B cell (primary cell): ENCODE measurements at regions not wholly inside any gene's neighbourhood (a gene's known extent, or its start where the extent isn't known, plus 50 kb on each side); places are given as distances from the start of the nearest gene placed in this dataset. TPM values are rescaled to one million over a fixed set of nuclear protein-coding genes. Genes with fewer than 3 reads are reported as not detected.

Experiments used
- ATAC-seq: fragments of 200-7000 bp; cut with Tn5 transposase; one replicate; pipeline ENCODE4 v1.10.0; 2021; ENCODE audit warnings: low read depth, mild to moderate bottlenecking, moderate number of reproducible peaks, moderate library complexity
- CTCF ChIA-PET: fragments of 350-600 bp; sonication (Branson Sonifier 250); formaldehyde crosslinking; loops from one replicate; lab custom pipeline; 2021; ENCODE audit warnings: antibody characterized with exemption, inconsistent platforms; lab: Charles Lee
- POLR2A ChIA-PET: fragments of 350-600 bp; sonication (Branson Sonifier 250); formaldehyde crosslinking; loops from one replicate; lab custom pipeline; 2021; ENCODE audit warnings: antibody characterized with exemption; lab: Charles Lee
- DNase-seq: peaks from one replicate; pipeline ENCODE4 v3.0.0; 2013
- H2AFZ ChIP-seq: 2 replicates; pipeline ENCODE4 v1.6.1; 2012; ENCODE audit warnings: mild to moderate bottlenecking, low read depth, low read length; ENCODE audit not compliant: insufficient read depth, poor library complexity, severe bottlenecking
- H3K27ac ChIP-seq, 2 donors: 1 replicate in 1 of 2; 2 replicates in 1 of 2; pipeline ENCODE4 v1.5.1; 2012 to 2013; ENCODE audit warnings: low read length in 2 of 2, mild to moderate bottlenecking in 2 of 2, moderate library complexity in 1 of 2
- H3K27me3 ChIP-seq, 4 experiments: fragments of 200-600 bp in 1 of 4; sonication (generic) in 1 of 4; replicated peaks in 1 of 4; 1 replicate in 2 of 4; 2 replicates in 2 of 4; pipeline versions ENCODE4 v1.6.1 to v1.7.0; 2013 to 2016; ENCODE audit warnings: low read length in 3 of 4, mild to moderate bottlenecking in 2 of 4, mixed read lengths in 1 of 4, moderate library complexity in 1 of 4; ENCODE audit not compliant: insufficient read depth in 4 of 4, control insufficient read depth in 3 of 4; ENCODE audit errors: control extremely low read depth in 1 of 4
- H3K36me3 ChIP-seq, 2 experiments: replicated peaks in 1 of 2; 1 replicate in 1 of 2; 2 replicates in 1 of 2; pipeline versions ENCODE4 v1.6.1 to v1.7.1; 2013; ENCODE audit warnings: low read length in 1 of 2; ENCODE audit not compliant: insufficient read depth in 2 of 2, control insufficient read depth in 1 of 2; ENCODE audit errors: control extremely low read depth in 1 of 2, extremely low read depth in 1 of 2
- H3K4me1 ChIP-seq, 2 donors: fragments of 200-600 bp in 1 of 2; sonication (generic) in 1 of 2; 1 replicate in 1 of 2; 2 replicates in 1 of 2; pipeline versions ENCODE4 v1.5.1 to v1.6.1; 2013 to 2017; ENCODE audit warnings: low read length in 2 of 2; ENCODE audit not compliant: control insufficient read depth in 2 of 2, insufficient read depth in 2 of 2
- H3K4me2 ChIP-seq: replicated peaks from 2 replicates; pipeline ENCODE3; 2012; ENCODE audit warnings: mild to moderate bottlenecking, low read depth, low read length; ENCODE audit not compliant: poor library complexity, severe bottlenecking
- H3K4me3 ChIP-seq, 5 experiments: fragments of 200-600 bp in 1 of 5; sonication (generic) in 1 of 5; 1 replicate in 3 of 5; 2 replicates in 2 of 5; pipeline versions ENCODE4 v1.5.1 to v1.7.0; 2011 to 2016; ENCODE audit warnings: low read length in 4 of 5, mild to moderate bottlenecking in 4 of 5, low read depth in 2 of 5, control low read depth in 1 of 5, moderate library complexity in 1 of 5; ENCODE audit not compliant: insufficient read depth in 1 of 5; ENCODE audit errors: control extremely low read depth in 1 of 5, extremely low read depth in 1 of 5
- H3K79me2 ChIP-seq: fragments of 200-600 bp; sonication (generic); one replicate; pipeline ENCODE4 v1.6.0; 2016; ENCODE audit warnings: low read length; ENCODE audit not compliant: control insufficient read depth, insufficient read depth
- H3K9ac ChIP-seq: fragments of 200-600 bp; sonication (generic); 2 replicates; pipeline ENCODE4 v1.6.1; 2017; ENCODE audit warnings: mild to moderate bottlenecking, low read length, moderate library complexity
- H3K9me3 ChIP-seq, 3 donors: one replicate each; pipeline versions ENCODE4 v1.6.1 to v1.7.1; 2013; ENCODE audit warnings: low read length in 2 of 3; ENCODE audit not compliant: control insufficient read depth in 2 of 3, insufficient read depth in 1 of 3; ENCODE audit errors: control extremely low read depth in 1 of 3
- H4K20me1 ChIP-seq: 2 replicates; pipeline ENCODE4 v1.6.0; 2012; ENCODE audit warnings: mild to moderate bottlenecking, low read length; ENCODE audit not compliant: insufficient read depth, control insufficient read depth, poor library complexity, severe bottlenecking
- H3K27ac Mint-ChIP-seq: one replicate; pipeline ENCODE4 v1.8.0; 2021; ENCODE audit warnings: mixed read lengths
- H3K27me3 Mint-ChIP-seq: one replicate; pipeline ENCODE4 v1.8.0; 2021; ENCODE audit warnings: mixed read lengths
- H3K4me1 Mint-ChIP-seq: one replicate; pipeline ENCODE4 v1.8.0; 2021; ENCODE audit warnings: mixed read lengths
- H3K4me3 Mint-ChIP-seq: one replicate; pipeline ENCODE4 v1.8.0; 2021; ENCODE audit warnings: mixed read lengths
- H3K9me3 Mint-ChIP-seq: one replicate; pipeline ENCODE4 v1.8.0; 2022; ENCODE audit warnings: mixed read lengths; ENCODE audit not compliant: insufficient read depth
- EZH2 ChIP-seq: IDR thresholded peaks from 2 replicates; pipeline ENCODE4 v1.6.1; 2012; ENCODE audit warnings: borderline replicate concordance, low read depth, mild to moderate bottlenecking, moderate library complexity, low read length; ENCODE audit not compliant: insufficient read depth, poor library complexity, severe bottlenecking
- WGBS: methylation state at CpG from one replicate; pipeline ENCODE4 v1.1.5; 2013; ENCODE audit warnings: missing lambda C conversion rate; ENCODE audit not compliant: insufficient coverage; 5-methylcytosine and 5-hydroxymethylcytosine counted together
- intact Hi-C: fragments of 100-400 bp; cut with micrococcal nuclease; formaldehyde crosslinking; loops from one replicate; pipeline ENCODE4 v1.10.0; 2022
- small RNA-seq: library from RNA; depleted of rRNA; stranded (forward); fragments of <200 nt; gene quantifications from one replicate; pipeline ENCODE3, GENCODE V24; 2012; ENCODE audit warnings: low replicate concordance, low read depth; ENCODE audit not compliant: insufficient read length
- TF ChIP-seq, protein P1 (sequence below): fragments of 200-600 bp; IDR thresholded peaks from one replicate; pipeline ENCODE4 v1.8.0; 2022; ENCODE audit warnings: antibody characterized with exemption, mild to moderate bottlenecking

DNA sequence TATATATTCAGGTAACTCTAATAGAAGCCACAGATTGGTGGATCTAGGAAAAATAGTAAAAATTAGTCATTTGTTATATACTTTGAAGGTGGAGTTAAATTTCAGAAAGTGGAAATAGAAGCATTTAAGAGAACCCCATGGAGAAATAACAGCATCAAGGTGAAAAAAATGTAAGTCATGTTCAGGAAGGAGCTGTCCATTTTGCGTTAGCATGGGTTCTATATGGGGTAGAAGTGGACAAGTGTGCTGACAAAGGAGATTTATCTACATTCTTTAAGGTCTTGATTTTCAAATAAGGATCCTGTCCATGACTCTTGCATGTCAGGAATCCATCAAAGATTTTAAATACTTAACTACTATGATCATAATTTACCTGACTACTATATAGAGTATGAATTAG, 50.2 kb upstream of the ROBO1 start:
- ATAC-seq = no peak
- H3K79me2 ChIP-seq = no peaks in the 10 kb centered on the region
- no peak overlapping the region for H3K4me2 ChIP-seq
- H3K27me3 ChIP-seq = no peaks in the 10 kb centered on the region
- CTCF ChIA-PET = no interaction called here
- H3K4me1 ChIP-seq = no peaks in the 10 kb centered on the region
- Mint-ChIP-seq H3K4me1 (no peaks in the 10 kb centered on the region), H3K4me3 (no peak overlapping the region), H3K27me3 (no peaks in the 10 kb centered on the region), H3K9me3 (peaks cover 12% of the 10 kb centered on the region), H3K27ac (no peak overlapping the region)
- no peaks in the 10 kb centered on the region for H3K36me3 ChIP-seq
- no peaks in the 10 kb centered on the region for H4K20me1 ChIP-seq
- WGBS = 80% methylated on average over 1 of the region's 1 CpG
- DNase-seq = no peak
- peaks cover 2 to 11% (median 6%) of the 10 kb centered on the region in 3 donors for H3K9me3 ChIP-seq
- POLR2A ChIA-PET = no interaction called here
- H2AFZ ChIP-seq = no peak overlapping the region
- TF ChIP-seq EZH2 = no peak
- TF ChIP-seq, protein P1, sequence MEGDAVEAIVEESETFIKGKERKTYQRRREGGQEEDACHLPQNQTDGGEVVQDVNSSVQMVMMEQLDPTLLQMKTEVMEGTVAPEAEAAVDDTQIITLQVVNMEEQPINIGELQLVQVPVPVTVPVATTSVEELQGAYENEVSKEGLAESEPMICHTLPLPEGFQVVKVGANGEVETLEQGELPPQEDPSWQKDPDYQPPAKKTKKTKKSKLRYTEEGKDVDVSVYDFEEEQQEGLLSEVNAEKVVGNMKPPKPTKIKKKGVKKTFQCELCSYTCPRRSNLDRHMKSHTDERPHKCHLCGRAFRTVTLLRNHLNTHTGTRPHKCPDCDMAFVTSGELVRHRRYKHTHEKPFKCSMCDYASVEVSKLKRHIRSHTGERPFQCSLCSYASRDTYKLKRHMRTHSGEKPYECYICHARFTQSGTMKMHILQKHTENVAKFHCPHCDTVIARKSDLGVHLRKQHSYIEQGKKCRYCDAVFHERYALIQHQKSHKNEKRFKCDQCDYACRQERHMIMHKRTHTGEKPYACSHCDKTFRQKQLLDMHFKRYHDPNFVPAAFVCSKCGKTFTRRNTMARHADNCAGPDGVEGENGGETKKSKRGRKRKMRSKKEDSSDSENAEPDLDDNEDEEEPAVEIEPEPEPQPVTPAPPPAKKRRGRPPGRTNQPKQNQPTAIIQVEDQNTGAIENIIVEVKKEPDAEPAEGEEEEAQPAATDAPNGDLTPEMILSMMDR = no peak
- H3K9ac ChIP-seq = no peak overlapping the region
- H3K4me3 ChIP-seq = no peak overlapping the region
- intact Hi-C loops = no loop called here
- no peak overlapping the region for H3K27ac ChIP-seq

Small RNAs in the stretch of these regions (small RNA-seq; reads per million reads assigned to genes)
- gene AC108740.1 = not detected
